ENCODE measurements at regions not wholly inside any gene's neighbourhood (a gene's known extent, or its start where the extent isn't known, plus 50 kb on each side); places are given as distances from the start of the nearest gene placed in this dataset.
"Not testable (repeated sequence)": the region's sequence is repeated elsewhere in the genome, so short reads cannot be mapped to it uniquely, and the experiment has no call there.

GRCh38 chr2:36168115-36168514 is 187.5 kb upstream of the CRIM1 start:
- H3K4me3 ChIP-seq (ENCODE audit: low read length, poor library complexity, severe bottlenecking), result no peak overlapping the region
- H3K9me2 ChIP-seq (replicated peaks; ENCODE audit: low read depth, low read length), result no peaks in the 10 kb centered on the region
- H3K9ac ChIP-seq (ENCODE audit: low read depth, low read length, poor library complexity, severe bottlenecking), result no peak overlapping the region
- no peaks in the 10 kb centered on the region for H3K27me3 ChIP-seq (ENCODE audit: insufficient read depth, low read length, poor library complexity, severe bottlenecking)
- H4K20me1 ChIP-seq (ENCODE audit: insufficient read depth, low read length, poor library complexity, severe bottlenecking), result no peaks in the 10 kb centered on the region
- TF ChIP-seq EZH2phosphoT487 (IDR thresholded peaks at IDR 0.05; ENCODE audit: borderline replicate concordance) (no peak), CTCF (conservative IDR thresholded peaks at IDR 0.05; ENCODE audit: low read length) (no peak)
- no peaks in the 10 kb centered on the region for H3K9me3 ChIP-seq (ENCODE audit: insufficient read depth, low read depth, low read length)
- no peaks in the 10 kb centered on the region for H3K36me3 ChIP-seq (ENCODE audit: insufficient read depth, low read length)
- no peak overlapping the region for H2AFZ ChIP-seq (ENCODE audit: low read length)
- H3K4me2 ChIP-seq (ENCODE audit: low read depth, low read length, poor library complexity, severe bottlenecking), result no peak overlapping the region
- no peaks in the 10 kb centered on the region for H3K4me1 ChIP-seq (ENCODE audit: insufficient read depth, low read length, poor library complexity, severe bottlenecking)
- H3F3A ChIP-seq (ENCODE audit: low read depth), result no peaks in the 10 kb centered on the region
- H3K79me2 ChIP-seq (ENCODE audit: insufficient read depth, low read length), result no peaks in the 10 kb centered on the region

- no peak overlapping the region for H3K4me2 ChIP-seq (ENCODE audit: low read depth, low read length, poor library complexity, severe bottlenecking)
- H3K4me3 ChIP-seq (ENCODE audit: low read length, poor library complexity, severe bottlenecking), result no peak overlapping the region
- no peaks in the 10 kb centered on the region for H3K9me2 ChIP-seq (replicated peaks; ENCODE audit: low read depth, low read length)
- H4K20me1 ChIP-seq (ENCODE audit: insufficient read depth, low read length, poor library complexity, severe bottlenecking), result no peaks in the 10 kb centered on the region
- no peaks in the 10 kb centered on the region for H3K79me2 ChIP-seq (ENCODE audit: insufficient read depth, low read length)
- no peak overlapping the region for H2AFZ ChIP-seq (ENCODE audit: low read length)
- no peaks in the 10 kb centered on the region for H3K36me3 ChIP-seq (ENCODE audit: insufficient read depth, low read length)
- H3K4me1 ChIP-seq (ENCODE audit: insufficient read depth, low read length, poor library complexity, severe bottlenecking), result no peaks in the 10 kb centered on the region
- no peaks in the 10 kb centered on the region for H3K9me3 ChIP-seq (ENCODE audit: insufficient read depth, low read depth, low read length)
- H3K27me3 ChIP-seq (ENCODE audit: insufficient read depth, low read length, poor library complexity, severe bottlenecking), result no peaks in the 10 kb centered on the region
- no peaks in the 10 kb centered on the region for H3F3A ChIP-seq (ENCODE audit: low read depth)
- H3K9ac ChIP-seq (ENCODE audit: low read depth, low read length, poor library complexity, severe bottlenecking), result no peak overlapping the region
- TF ChIP-seq CTCF (conservative IDR thresholded peaks at IDR 0.05; ENCODE audit: low read length) (no peak), EZH2phosphoT487 (IDR thresholded peaks at IDR 0.05; ENCODE audit: borderline replicate concordance) (no peak)
Measured at GRCh38 chr2:36165132-36165531, 190.4 kb upstream of the CRIM1 start.

- no peaks in the 10 kb centered on the region for H3K27me3 ChIP-seq (ENCODE audit: insufficient read depth, low read length, poor library complexity, severe bottlenecking)
- no peaks in the 10 kb centered on the region for H3K4me1 ChIP-seq (ENCODE audit: insufficient read depth, low read length, poor library complexity, severe bottlenecking)
- no peak overlapping the region for H2AFZ ChIP-seq (ENCODE audit: low read length)
- H3K79me2 ChIP-seq (ENCODE audit: insufficient read depth, low read length), result no peaks in the 10 kb centered on the region
- no peaks in the 10 kb centered on the region for H3K9me3 ChIP-seq (ENCODE audit: insufficient read depth, low read depth, low read length)
- no peak overlapping the region for H3K4me3 ChIP-seq (ENCODE audit: low read length, poor library complexity, severe bottlenecking)
- no peak overlapping the region for H3K9ac ChIP-seq (ENCODE audit: low read depth, low read length, poor library complexity, severe bottlenecking)
- H3K9me2 ChIP-seq (replicated peaks; ENCODE audit: low read depth, low read length), result no peaks in the 10 kb centered on the region
- H3K4me2 ChIP-seq (ENCODE audit: low read depth, low read length, poor library complexity, severe bottlenecking), result no peak overlapping the region
- no peaks in the 10 kb centered on the region for H4K20me1 ChIP-seq (ENCODE audit: insufficient read depth, low read length, poor library complexity, severe bottlenecking)
- H3F3A ChIP-seq (ENCODE audit: low read depth), result no peaks in the 10 kb centered on the region
- no peak for TF ChIP-seq CTCF (conservative IDR thresholded peaks at IDR 0.05; ENCODE audit: low read length)
- TF ChIP-seq EZH2phosphoT487 (IDR thresholded peaks at IDR 0.05; ENCODE audit: borderline replicate concordance), result no peak
- no peaks in the 10 kb centered on the region for H3K36me3 ChIP-seq (ENCODE audit: insufficient read depth, low read length)
Measured at GRCh38 chr2:36163520-36164254, 191.9 kb upstream of the CRIM1 start.

- not testable (repeated sequence) for H3K4me3 ChIP-seq (ENCODE audit: low read length, poor library complexity, severe bottlenecking); H3K9me3 ChIP-seq (ENCODE audit: insufficient read depth, low read depth, low read length); H3K79me2 ChIP-seq (ENCODE audit: insufficient read depth, low read length); H3K4me2 ChIP-seq (ENCODE audit: low read depth, low read length, poor library complexity, severe bottlenecking); H3K4me1 ChIP-seq (ENCODE audit: insufficient read depth, low read length, poor library complexity, severe bottlenecking); H3K9me2 ChIP-seq (replicated peaks; ENCODE audit: low read depth, low read length); H3K36me3 ChIP-seq (ENCODE audit: insufficient read depth, low read length); H2AFZ ChIP-seq (ENCODE audit: low read length); H3K27me3 ChIP-seq (ENCODE audit: insufficient read depth, low read length, poor library complexity, severe bottlenecking); H4K20me1 ChIP-seq (ENCODE audit: insufficient read depth, low read length, poor library complexity, severe bottlenecking); H3K9ac ChIP-seq (ENCODE audit: low read depth, low read length, poor library complexity, severe bottlenecking); H3F3A ChIP-seq (ENCODE audit: low read depth)
Measured at GRCh38 chr2:36157093-36157492, 198.5 kb upstream of the CRIM1 start.
